ENCODE measurements at regions not wholly inside any gene's neighbourhood (a gene's known extent, or its start where the extent isn't known, plus 50 kb on each side); places are given as distances from the start of the nearest gene placed in this dataset.

- H3F3A ChIP-seq (replicated peaks; ENCODE audit: insufficient read depth) = no peaks in the 10 kb centered on the region
- TF ChIP-seq TCF12 (IDR thresholded peaks at IDR 0.05) = no peak
- no peak for TF ChIP-seq SIN3A (IDR thresholded peaks at IDR 0.05; ENCODE audit: borderline replicate concordance, low read depth, low read length)
- TF ChIP-seq SMC3 (IDR thresholded peaks at IDR 0.05; ENCODE audit: low read depth, low read length) = no peak
- TF ChIP-seq JUND (IDR thresholded peaks at IDR 0.05) = no peak
- TF ChIP-seq TAF1 (IDR thresholded peaks at IDR 0.05; ENCODE audit: borderline replicate concordance, low read depth, low read length) = no peak
- no peak for TF ChIP-seq POLR2AphosphoS5 (IDR thresholded peaks at IDR 0.05; ENCODE audit: low read depth, low read length)
- no peak for TF ChIP-seq ELF1 (IDR thresholded peaks at IDR 0.05)
- no peak for TF ChIP-seq CHD2 (IDR thresholded peaks at IDR 0.05; ENCODE audit: low read length, partially characterized antibody)
- no peak for TF ChIP-seq FOXJ3 (CRISPR knock-in tag; IDR thresholded peaks at IDR 0.05)
- TF ChIP-seq RCOR1 (IDR thresholded peaks at IDR 0.05; ENCODE audit: low read length) = no peak
- no peak for TF ChIP-seq MEF2A (IDR thresholded peaks at IDR 0.05; ENCODE audit: borderline replicate concordance, low read depth)
- no peak for TF ChIP-seq YY1 (IDR thresholded peaks at IDR 0.05; ENCODE audit: low read depth)
- no peak for TF ChIP-seq USF2 (IDR thresholded peaks at IDR 0.05; ENCODE audit: borderline replicate concordance, low read depth, low read length)
- TF ChIP-seq FOXM1 (IDR thresholded peaks at IDR 0.05; ENCODE audit: low read depth) = no peak
- TF ChIP-seq RXRA (IDR thresholded peaks at IDR 0.05; ENCODE audit: borderline replicate concordance, low read depth) = no peak
- TF ChIP-seq GABPA (IDR thresholded peaks at IDR 0.05; ENCODE audit: low read depth) = no peak
- TF ChIP-seq, protein P1, sequence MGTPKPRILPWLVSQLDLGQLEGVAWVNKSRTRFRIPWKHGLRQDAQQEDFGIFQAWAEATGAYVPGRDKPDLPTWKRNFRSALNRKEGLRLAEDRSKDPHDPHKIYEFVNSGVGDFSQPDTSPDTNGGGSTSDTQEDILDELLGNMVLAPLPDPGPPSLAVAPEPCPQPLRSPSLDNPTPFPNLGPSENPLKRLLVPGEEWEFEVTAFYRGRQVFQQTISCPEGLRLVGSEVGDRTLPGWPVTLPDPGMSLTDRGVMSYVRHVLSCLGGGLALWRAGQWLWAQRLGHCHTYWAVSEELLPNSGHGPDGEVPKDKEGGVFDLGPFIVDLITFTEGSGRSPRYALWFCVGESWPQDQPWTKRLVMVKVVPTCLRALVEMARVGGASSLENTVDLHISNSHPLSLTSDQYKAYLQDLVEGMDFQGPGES (IDR thresholded peaks at IDR 0.05; ENCODE audit: low read depth, low read length) = no peak
- no peak for TF ChIP-seq MAX (IDR thresholded peaks at IDR 0.05; ENCODE audit: low read depth)
- TF ChIP-seq RFX5 (IDR thresholded peaks at IDR 0.05; ENCODE audit: low read length) = no peak
Observed at GRCh38 chr4:58252656-58253055, 1142.5 kb upstream of the IGFBP7 start.

DNA sequence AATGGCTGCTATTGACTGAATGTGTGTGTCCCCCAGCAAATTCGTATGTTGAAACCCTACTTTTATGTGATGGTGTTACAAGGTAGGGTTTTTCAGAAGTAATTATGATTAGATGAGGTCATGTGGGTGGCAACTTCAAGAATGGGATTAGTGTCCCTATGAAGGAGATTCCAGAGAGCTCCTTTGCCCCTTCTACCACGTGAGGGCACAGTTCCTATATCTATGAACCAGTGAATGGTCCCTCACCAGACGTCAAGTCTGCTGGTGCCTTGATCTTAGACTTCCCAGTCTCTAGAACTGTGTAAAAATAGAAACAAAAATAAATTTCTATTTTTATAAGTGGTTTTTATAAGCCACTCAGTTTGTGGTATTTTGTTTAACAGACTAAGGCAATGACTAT lies 1137.6 kb upstream of the IGFBP7 start:
- no peaks in the 10 kb centered on the region for H3K79me2 ChIP-seq (ENCODE audit: insufficient read depth)
- H3K4me1 ChIP-seq (ENCODE audit: control insufficient read depth in 1 of 2, insufficient read depth in 2 of 2, low read depth in 1 of 2, low read length in 1 of 2) = no peaks in the 10 kb centered on the region
- no peaks in the 10 kb centered on the region for H4K20me1 ChIP-seq (ENCODE audit: insufficient read depth)
- H3K9me2 ChIP-seq = no peaks in the 10 kb centered on the region
- H3K9ac ChIP-seq = no peak overlapping the region
- H3F3A ChIP-seq (replicated peaks; ENCODE audit: insufficient read depth) = no peaks in the 10 kb centered on the region
- ChIA-PET POLR2A (no interaction called here), CTCF (no interaction called here)
- WGBS (ENCODE audit: low lambda C conversion rate) = 15% methylated on average over 3 of the region's 3 CpGs
- H3K9me3 ChIP-seq = peaks cover 3% of the 10 kb centered on the region; the same call in 1 of the 2 replicates
- no peak for DNase-seq
- H2AFZ ChIP-seq (ENCODE audit: low read depth) = no peak overlapping the region
- H3K4me2 ChIP-seq = no peak overlapping the region
- no peak overlapping the region for H3K27ac ChIP-seq (ENCODE audit: low read depth in 2 of 2, low read length in 1 of 2)
- H3K27me3 ChIP-seq (ENCODE audit: insufficient read depth) = no peaks in the 10 kb centered on the region
- H3K36me3 ChIP-seq (replicated peaks in 1 of 2; ENCODE audit: control insufficient read depth in 1 of 2, insufficient read depth in 2 of 2, low read length in 1 of 2) = no peaks in the 10 kb centered on the region
- no peak overlapping the region for H3K4me3 ChIP-seq (ENCODE audit: low read depth in 2 of 2, low read length in 1 of 2)
- TF ChIP-seq TAF1 (IDR thresholded peaks at IDR 0.05; ENCODE audit: borderline replicate concordance, low read depth, low read length) = no peak
- no peak for TF ChIP-seq MAX (IDR thresholded peaks at IDR 0.05; ENCODE audit: low read depth)
- TF ChIP-seq, protein P2, sequence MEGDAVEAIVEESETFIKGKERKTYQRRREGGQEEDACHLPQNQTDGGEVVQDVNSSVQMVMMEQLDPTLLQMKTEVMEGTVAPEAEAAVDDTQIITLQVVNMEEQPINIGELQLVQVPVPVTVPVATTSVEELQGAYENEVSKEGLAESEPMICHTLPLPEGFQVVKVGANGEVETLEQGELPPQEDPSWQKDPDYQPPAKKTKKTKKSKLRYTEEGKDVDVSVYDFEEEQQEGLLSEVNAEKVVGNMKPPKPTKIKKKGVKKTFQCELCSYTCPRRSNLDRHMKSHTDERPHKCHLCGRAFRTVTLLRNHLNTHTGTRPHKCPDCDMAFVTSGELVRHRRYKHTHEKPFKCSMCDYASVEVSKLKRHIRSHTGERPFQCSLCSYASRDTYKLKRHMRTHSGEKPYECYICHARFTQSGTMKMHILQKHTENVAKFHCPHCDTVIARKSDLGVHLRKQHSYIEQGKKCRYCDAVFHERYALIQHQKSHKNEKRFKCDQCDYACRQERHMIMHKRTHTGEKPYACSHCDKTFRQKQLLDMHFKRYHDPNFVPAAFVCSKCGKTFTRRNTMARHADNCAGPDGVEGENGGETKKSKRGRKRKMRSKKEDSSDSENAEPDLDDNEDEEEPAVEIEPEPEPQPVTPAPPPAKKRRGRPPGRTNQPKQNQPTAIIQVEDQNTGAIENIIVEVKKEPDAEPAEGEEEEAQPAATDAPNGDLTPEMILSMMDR (IDR thresholded peaks at IDR 0.05) = no peak
- TF ChIP-seq SMC3 (IDR thresholded peaks at IDR 0.05; ENCODE audit: low read depth, low read length) = no peak
- TF ChIP-seq GABPA (IDR thresholded peaks at IDR 0.05; ENCODE audit: low read depth) = no peak
- TF ChIP-seq NFIC (IDR thresholded peaks at IDR 0.05; ENCODE audit: borderline replicate concordance) = no peak
- no peak for TF ChIP-seq USF1 (IDR thresholded peaks at IDR 0.05; ENCODE audit: borderline replicate concordance, low read depth)
- TF ChIP-seq ZBTB33 (IDR thresholded peaks at IDR 0.05; ENCODE audit: borderline replicate concordance, low read depth) = no peak
- TF ChIP-seq YY1 (IDR thresholded peaks at IDR 0.05; ENCODE audit: low read depth) = no peak

More at GRCh38 chr4:58252656-58253055, 1142.5 kb upstream of the IGFBP7 start:
- peaks cover 3% of the 10 kb centered on the region; the same call in 1 of the 2 replicates for H3K9me3 ChIP-seq
- H3K4me2 ChIP-seq = no peak overlapping the region
- no peak overlapping the region for H2AFZ ChIP-seq (ENCODE audit: low read depth)
- ChIA-PET POLR2A (no interaction called here), CTCF (interaction anchor here (0.6 to 1.3 kb wide), 2 partner anchors 22 to 848 kb away, joined by 3 read pairs; no protein-coding TSS in a partner anchor)
- H4K20me1 ChIP-seq (ENCODE audit: insufficient read depth) = no peaks in the 10 kb centered on the region
- H3K27me3 ChIP-seq (ENCODE audit: insufficient read depth) = no peaks in the 10 kb centered on the region
- H3K4me3 ChIP-seq (ENCODE audit: low read depth in 2 of 2, low read length in 1 of 2) = no peak overlapping the region
- no peaks in the 10 kb centered on the region for H3K36me3 ChIP-seq (replicated peaks in 1 of 2; ENCODE audit: control insufficient read depth in 1 of 2, insufficient read depth in 2 of 2, low read length in 1 of 2)
- H3K79me2 ChIP-seq (ENCODE audit: insufficient read depth) = no peaks in the 10 kb centered on the region
- H3K9ac ChIP-seq = no peak overlapping the region
- no peak overlapping the region for H3K27ac ChIP-seq (ENCODE audit: low read depth in 2 of 2, low read length in 1 of 2)
- no peak for DNase-seq
- 43% methylated on average over 2 of the region's 2 CpGs for WGBS (ENCODE audit: low lambda C conversion rate)
- no peaks in the 10 kb centered on the region for H3K4me1 ChIP-seq (ENCODE audit: control insufficient read depth in 1 of 2, insufficient read depth in 2 of 2, low read depth in 1 of 2, low read length in 1 of 2)
- no peaks in the 10 kb centered on the region for H3K9me2 ChIP-seq

Data from SK-N-SH (cell line).